H9 (cell line): ENCODE measurements at regions not wholly inside any gene's neighbourhood (a gene's known extent, or its start where the extent isn't known, plus 50 kb on each side); places are given as distances from the start of the nearest gene placed in this dataset.

Experiments
- DNase-seq: peaks from one replicate; pipeline ENCODE4 v3.0.0-alpha.2; 2017
- H2AFZ ChIP-seq: one replicate; pipeline ENCODE4 v1.6.1; 2013; ENCODE audit warnings: mild to moderate bottlenecking, low read length, control low read depth, moderate library complexity
- H2AK5ac ChIP-seq: 2 replicates; pipeline ENCODE4 v1.6.1; 2013; ENCODE audit warnings: low read length, control low read depth, mixed read lengths; ENCODE audit not compliant: insufficient read length
- H2BK120ac ChIP-seq: one replicate; pipeline ENCODE4 v1.6.1; 2013; ENCODE audit warnings: low read depth, mild to moderate bottlenecking, low read length, control low read depth, inconsistent platforms; ENCODE audit not compliant: poor library complexity, severe bottlenecking
- H2BK12ac ChIP-seq: 2 replicates; pipeline ENCODE4 v1.6.1; 2013; ENCODE audit warnings: low read length, control low read depth, mixed read lengths, low read depth; ENCODE audit not compliant: insufficient read length
- H2BK15ac ChIP-seq: 2 replicates; pipeline ENCODE4 v1.6.1; 2013; ENCODE audit warnings: low read depth, low read length, control low read depth
- H2BK20ac ChIP-seq: one replicate; pipeline ENCODE4 v1.6.1; 2013; ENCODE audit warnings: low read depth, mild to moderate bottlenecking, low read length, control low read depth, inconsistent platforms; ENCODE audit not compliant: poor library complexity, severe bottlenecking
- H2BK5ac ChIP-seq: 2 replicates; pipeline ENCODE4 v1.6.1; 2013; ENCODE audit warnings: low read length, control low read depth, mixed read lengths; ENCODE audit not compliant: insufficient read length
- H3K14ac ChIP-seq: 2 replicates; pipeline ENCODE4 v1.6.1; 2013; ENCODE audit warnings: low read length, control low read depth; ENCODE audit not compliant: insufficient read depth
- H3K18ac ChIP-seq: 2 replicates; pipeline ENCODE4 v1.6.1; 2013; ENCODE audit warnings: low read depth, mild to moderate bottlenecking, mixed read lengths, low read length, control low read depth; ENCODE audit not compliant: insufficient read length
- H3K23ac ChIP-seq: 2 replicates; pipeline ENCODE4 v1.6.1; 2013; ENCODE audit warnings: low read length, control low read depth, mixed read lengths, low read depth; ENCODE audit not compliant: insufficient read length
- H3K23me2 ChIP-seq: 2 replicates; pipeline ENCODE4 v1.6.1; 2013; ENCODE audit warnings: low read depth, mild to moderate bottlenecking, mixed read lengths, low read length, control low read depth; ENCODE audit not compliant: insufficient read length, poor library complexity, severe bottlenecking
- H3K27ac ChIP-seq: 2 replicates; pipeline ENCODE4 v1.5.1; 2013; ENCODE audit warnings: low read length, control low read depth, mixed read lengths, low read depth; ENCODE audit not compliant: insufficient read length
- H3K27me3 ChIP-seq: 2 replicates; pipeline ENCODE4 v1.6.1; 2013; ENCODE audit warnings: low read length, control low read depth, inconsistent platforms; ENCODE audit not compliant: insufficient read depth
- H3K4ac ChIP-seq: 2 replicates; pipeline ENCODE4 v1.6.1; 2013; ENCODE audit warnings: low read depth, mild to moderate bottlenecking, control low read depth, inconsistent platforms, low read length, moderate library complexity
- H3K4me1 ChIP-seq: 2 replicates; pipeline ENCODE4 v1.6.1; 2013; ENCODE audit warnings: low read length, control low read depth, inconsistent platforms; ENCODE audit not compliant: insufficient read depth
- H3K4me2 ChIP-seq: 2 replicates; pipeline ENCODE4 v1.6.1; 2013; ENCODE audit warnings: low read length, control low read depth, mixed read lengths; ENCODE audit not compliant: insufficient read length, insufficient read depth
- H3K56ac ChIP-seq: 2 replicates; pipeline ENCODE4 v1.6.1; 2013; ENCODE audit warnings: low read depth, mild to moderate bottlenecking, mixed read lengths, low read length, control low read depth; ENCODE audit not compliant: insufficient read length
- H3K79me1 ChIP-seq: 2 replicates; pipeline ENCODE4 v1.6.1; 2013; ENCODE audit warnings: low read depth, mild to moderate bottlenecking, moderate library complexity, low read length, control low read depth, inconsistent platforms; ENCODE audit not compliant: insufficient read depth, poor library complexity, severe bottlenecking
- H3K79me2 ChIP-seq: 2 replicates; pipeline ENCODE4 v1.6.1; 2013; ENCODE audit warnings: low read length, control low read depth, inconsistent platforms; ENCODE audit not compliant: insufficient read depth
- H3K9ac ChIP-seq: 2 replicates; pipeline ENCODE4 v1.6.1; 2013; ENCODE audit warnings: low read length, control low read depth, mixed read lengths; ENCODE audit not compliant: insufficient read length; ENCODE audit errors: extremely low read depth
- H3K9me3 ChIP-seq: one replicate; pipeline ENCODE4 v1.6.1; 2013; ENCODE audit warnings: low read depth, low read length, inconsistent platforms; ENCODE audit not compliant: control insufficient read depth
- H3T11ph ChIP-seq: one replicate; pipeline ENCODE4 v1.6.1; 2013; ENCODE audit warnings: mild to moderate bottlenecking, low read length, control low read depth, inconsistent platforms
- H4K20me1 ChIP-seq: one replicate; pipeline ENCODE4 v1.6.1; 2013; ENCODE audit not compliant: control insufficient read depth, insufficient read length, insufficient read depth
- H4K5ac ChIP-seq: 2 replicates; pipeline ENCODE4 v1.6.1; 2013; ENCODE audit warnings: low read depth, mild to moderate bottlenecking, mixed read lengths, low read length, control low read depth; ENCODE audit not compliant: insufficient read length
- H4K8ac ChIP-seq: replicated peaks from 2 replicates; pipeline ENCODE4 v1.6.1; 2013; ENCODE audit warnings: low read length, control low read depth, mixed read lengths, low read depth; ENCODE audit not compliant: insufficient read length
- H4K91ac ChIP-seq: 2 replicates; pipeline ENCODE4 v1.6.1; 2013; ENCODE audit warnings: low read depth, mild to moderate bottlenecking, moderate library complexity, mixed read lengths, low read length, control low read depth; ENCODE audit not compliant: insufficient read length
- H3K27ac Mint-ChIP-seq, 3 experiments: 2 replicates in 2 of 3; 3 replicates in 1 of 3; pipeline ENCODE4 v1.8.0; 2020 to 2021; ENCODE audit warnings: mixed read lengths in 3 of 3, mild to moderate bottlenecking in 1 of 3, moderate library complexity in 1 of 3
- H3K27me3 Mint-ChIP-seq: 2 replicates; pipeline ENCODE4 v1.8.0; 2021; ENCODE audit warnings: low read depth, mild to moderate bottlenecking, moderate library complexity, mixed read lengths
- H3K36me3 Mint-ChIP-seq, 3 experiments: 2 replicates in 2 of 3; 3 replicates in 1 of 3; pipeline ENCODE4 v1.8.0; 2020 to 2021; ENCODE audit warnings: low read depth in 3 of 3, mixed read lengths in 3 of 3; ENCODE audit not compliant: insufficient read depth in 1 of 3
- H3K4me1 Mint-ChIP-seq, 2 experiments: 2 replicates each; pipeline ENCODE4 v1.8.0; 2020; ENCODE audit warnings: mixed read lengths in 2 of 2
- H3K4me3 Mint-ChIP-seq, 2 experiments: 2 replicates in 1 of 2; 3 replicates in 1 of 2; pipeline ENCODE4 v1.8.0; 2020 to 2021; ENCODE audit warnings: mild to moderate bottlenecking in 2 of 2, mixed read lengths in 2 of 2, moderate library complexity in 1 of 2
- H3K9me3 Mint-ChIP-seq, 2 experiments: 2 replicates in 1 of 2; 3 replicates in 1 of 2; pipeline ENCODE4 v1.8.0; 2020; ENCODE audit warnings: mild to moderate bottlenecking in 2 of 2, mixed read lengths in 2 of 2, moderate library complexity in 1 of 2
- WGBS: extraction: QIAGEN DNeasy Blood & Tissue Kit; methylation state at CpG from one replicate; pipeline ENCODE4 v1.1.7; 2013; ENCODE audit warnings: missing lambda C conversion rate, low lambda C conversion rate, mixed read lengths; ENCODE audit not compliant: insufficient read length; ENCODE audit errors: extremely low coverage; 5-methylcytosine and 5-hydroxymethylcytosine counted together
- TF ChIP-seq, protein P1 (sequence below): fragments of 200-600 bp; sonication (generic); conservative IDR thresholded peaks from 3 replicates; pipeline ENCODE4 v1.8.0; 2021; ENCODE audit warnings: antibody characterized with exemption, mild to moderate bottlenecking

DNA sequence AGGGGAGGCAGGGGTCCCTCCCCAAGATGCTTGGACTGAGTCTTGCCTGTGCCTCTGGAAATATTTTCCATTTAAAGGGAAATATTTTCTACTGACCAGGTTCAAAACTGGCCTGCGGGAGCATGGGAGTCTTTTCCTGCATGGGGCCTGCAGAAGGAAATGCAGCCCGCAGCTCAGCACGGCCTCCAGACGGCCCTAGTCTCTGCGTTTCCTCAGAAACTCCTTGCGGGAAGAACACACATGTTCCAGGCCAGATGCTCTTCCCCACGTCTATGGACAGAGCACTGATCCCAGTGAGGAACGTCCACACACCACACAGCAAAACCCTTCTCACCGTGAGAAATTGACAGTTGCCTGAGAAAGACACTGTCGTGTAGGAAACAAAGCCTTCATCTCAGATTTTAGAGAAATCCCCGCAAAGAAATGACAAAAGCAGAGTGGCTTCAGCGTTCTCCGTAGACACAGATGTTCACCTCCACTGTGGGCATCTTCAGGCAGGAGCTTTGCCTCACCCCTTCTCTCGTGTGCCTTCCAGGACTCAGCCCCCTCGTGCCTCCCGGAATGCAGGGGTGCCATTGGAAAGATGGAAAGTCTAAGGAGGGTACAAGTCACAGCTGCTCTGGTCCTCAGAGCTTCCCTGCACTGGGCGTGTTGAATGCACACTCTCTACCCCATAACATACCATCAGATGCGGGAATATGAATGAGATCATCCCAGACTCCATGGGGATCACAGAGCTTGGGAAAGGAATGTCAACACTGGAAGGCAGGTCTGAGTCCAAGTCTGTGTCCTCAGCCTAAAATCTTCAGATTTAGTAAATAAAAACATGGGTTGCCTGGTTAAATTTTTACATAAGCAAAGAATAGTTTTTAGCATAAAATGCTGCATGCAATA is 438.7 kb upstream of the SALL3 start:
- no peak overlapping the region for H3K23ac ChIP-seq
- no peaks in the 10 kb centered on the region for H3K79me1 ChIP-seq
- no peaks in the 10 kb centered on the region for H3K27me3 ChIP-seq
- H3T11ph ChIP-seq: no peak overlapping the region
- Mint-ChIP-seq H3K4me3 (no peak overlapping the region), H3K9me3 (no peaks in the 10 kb centered on the region), H3K27ac (peak overlapping the region in 1 of 3 experiments; percentile 69; a peak in 1 of 7 replicates), H3K27me3 (no peaks in the 10 kb centered on the region; the same call in 1 of the 2 replicates), H3K4me1 (peaks cover 0 to 16% of the 10 kb centered on the region in 2 experiments; a peak in 3 of 4 replicates), H3K36me3 (no peaks in the 10 kb centered on the region)
- H2BK12ac ChIP-seq: no peak overlapping the region
- H2BK20ac ChIP-seq: no peak overlapping the region
- TF ChIP-seq, protein P1, sequence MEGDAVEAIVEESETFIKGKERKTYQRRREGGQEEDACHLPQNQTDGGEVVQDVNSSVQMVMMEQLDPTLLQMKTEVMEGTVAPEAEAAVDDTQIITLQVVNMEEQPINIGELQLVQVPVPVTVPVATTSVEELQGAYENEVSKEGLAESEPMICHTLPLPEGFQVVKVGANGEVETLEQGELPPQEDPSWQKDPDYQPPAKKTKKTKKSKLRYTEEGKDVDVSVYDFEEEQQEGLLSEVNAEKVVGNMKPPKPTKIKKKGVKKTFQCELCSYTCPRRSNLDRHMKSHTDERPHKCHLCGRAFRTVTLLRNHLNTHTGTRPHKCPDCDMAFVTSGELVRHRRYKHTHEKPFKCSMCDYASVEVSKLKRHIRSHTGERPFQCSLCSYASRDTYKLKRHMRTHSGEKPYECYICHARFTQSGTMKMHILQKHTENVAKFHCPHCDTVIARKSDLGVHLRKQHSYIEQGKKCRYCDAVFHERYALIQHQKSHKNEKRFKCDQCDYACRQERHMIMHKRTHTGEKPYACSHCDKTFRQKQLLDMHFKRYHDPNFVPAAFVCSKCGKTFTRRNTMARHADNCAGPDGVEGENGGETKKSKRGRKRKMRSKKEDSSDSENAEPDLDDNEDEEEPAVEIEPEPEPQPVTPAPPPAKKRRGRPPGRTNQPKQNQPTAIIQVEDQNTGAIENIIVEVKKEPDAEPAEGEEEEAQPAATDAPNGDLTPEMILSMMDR: no peak
- H3K4me1 ChIP-seq: no peaks in the 10 kb centered on the region
- H2AFZ ChIP-seq: no peak overlapping the region
- no peak overlapping the region for H3K9ac ChIP-seq
- H3K18ac ChIP-seq: no peak overlapping the region
- no peak overlapping the region for H3K4me2 ChIP-seq
- DNase-seq: no peak
- H3K27ac ChIP-seq: no peak overlapping the region
- H3K14ac ChIP-seq: no peak overlapping the region
- no peak overlapping the region for H2BK5ac ChIP-seq
- no peak overlapping the region for H4K91ac ChIP-seq
- no CpG with 5 or more reads among the region's 18 CpGs for WGBS
- H3K79me2 ChIP-seq: no peaks in the 10 kb centered on the region
- H4K8ac ChIP-seq: no peak overlapping the region
- no peak overlapping the region for H4K5ac ChIP-seq
- no peaks in the 10 kb centered on the region for H4K20me1 ChIP-seq
- H3K23me2 ChIP-seq: no peaks in the 10 kb centered on the region
- no peak overlapping the region for H2BK15ac ChIP-seq
- no peak overlapping the region for H3K56ac ChIP-seq
- no peak overlapping the region for H2BK120ac ChIP-seq
- H2AK5ac ChIP-seq: no peak overlapping the region
- no peaks in the 10 kb centered on the region for H3K9me3 ChIP-seq
- no peak overlapping the region for H3K4ac ChIP-seq
